Thoracic aorta (tissue), 2 donors: ENCODE measurements at regions not wholly inside any gene's neighbourhood (a gene's known extent, or its start where the extent isn't known, plus 50 kb on each side); places are given as distances from the start of the nearest gene placed in this dataset.

Experiments
- ATAC-seq: fragments of 150-250 bp; one replicate; pipeline ENCODE4 v1.8.0; 2017; ENCODE audit warnings: low read depth; ENCODE audit not compliant: insufficient number of reproducible peaks, low FRiP score
- DNase-seq: peaks from one replicate; pipeline ENCODE4 v3.0.0-alpha.2; 2020; ENCODE audit warnings: low spot score
- H3K27ac ChIP-seq, 2 donors: fragments of 200-600 bp; sonication (generic); 1 replicate in 1 of 2; 2 replicates in 1 of 2; pipeline ENCODE4 v1.5.1; 2016; ENCODE audit warnings: mild to moderate bottlenecking in 2 of 2, moderate library complexity in 2 of 2
- H3K27me3 ChIP-seq: fragments of 200-600 bp; sonication (generic); replicated peaks from 2 replicates; pipeline ENCODE4 v1.6.0; 2016; ENCODE audit warnings: mild to moderate bottlenecking; ENCODE audit not compliant: insufficient read depth
- H3K36me3 ChIP-seq: fragments of 200-600 bp; sonication (generic); one replicate; pipeline ENCODE4 v1.5.1; 2016
- H3K4me1 ChIP-seq, 2 donors: fragments of 200-600 bp; sonication (generic); 1 replicate in 1 of 2; 2 replicates in 1 of 2; pipeline versions ENCODE4 v1.5.1 to v1.6.0; 2016; ENCODE audit warnings: low read depth in 2 of 2, mild to moderate bottlenecking in 1 of 2; ENCODE audit not compliant: control insufficient read depth in 1 of 2
- H3K4me3 ChIP-seq: fragments of 200-600 bp; sonication (generic); 2 replicates; pipeline ENCODE4 v1.5.1; 2016; ENCODE audit warnings: mild to moderate bottlenecking
- H3K9me3 ChIP-seq: fragments of 200-600 bp; sonication (generic); 2 replicates; pipeline ENCODE4 v1.5.1; 2016
- TF ChIP-seq, protein P1 (sequence below): fragments of 200-600 bp; sonication (generic); IDR thresholded peaks from one replicate; pipeline ENCODE4 v1.5.1; 2019; ENCODE audit warnings: antibody characterized with exemption

DNA sequence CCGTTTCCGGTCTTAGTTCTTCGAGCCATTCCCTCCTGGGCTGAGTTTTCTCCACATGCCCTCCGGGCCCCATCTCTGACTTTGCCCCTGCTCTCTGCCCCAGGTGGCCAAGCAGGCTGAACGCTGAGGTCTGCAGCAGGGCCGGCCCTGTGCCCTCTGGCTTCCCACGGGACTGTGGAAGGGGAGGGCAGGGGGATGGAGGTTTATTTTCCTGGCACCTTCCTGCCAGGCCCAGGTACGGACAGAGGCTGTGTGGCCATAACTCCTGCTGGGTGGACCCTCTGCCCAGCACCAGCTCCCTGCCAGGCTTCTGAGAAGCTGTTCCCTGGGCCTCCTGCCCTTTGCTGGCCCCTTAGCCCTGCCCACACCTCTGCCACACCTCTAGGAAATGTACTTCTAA, 164.0 kb downstream of the TFCP2L1 start:
- TF ChIP-seq, protein P1, sequence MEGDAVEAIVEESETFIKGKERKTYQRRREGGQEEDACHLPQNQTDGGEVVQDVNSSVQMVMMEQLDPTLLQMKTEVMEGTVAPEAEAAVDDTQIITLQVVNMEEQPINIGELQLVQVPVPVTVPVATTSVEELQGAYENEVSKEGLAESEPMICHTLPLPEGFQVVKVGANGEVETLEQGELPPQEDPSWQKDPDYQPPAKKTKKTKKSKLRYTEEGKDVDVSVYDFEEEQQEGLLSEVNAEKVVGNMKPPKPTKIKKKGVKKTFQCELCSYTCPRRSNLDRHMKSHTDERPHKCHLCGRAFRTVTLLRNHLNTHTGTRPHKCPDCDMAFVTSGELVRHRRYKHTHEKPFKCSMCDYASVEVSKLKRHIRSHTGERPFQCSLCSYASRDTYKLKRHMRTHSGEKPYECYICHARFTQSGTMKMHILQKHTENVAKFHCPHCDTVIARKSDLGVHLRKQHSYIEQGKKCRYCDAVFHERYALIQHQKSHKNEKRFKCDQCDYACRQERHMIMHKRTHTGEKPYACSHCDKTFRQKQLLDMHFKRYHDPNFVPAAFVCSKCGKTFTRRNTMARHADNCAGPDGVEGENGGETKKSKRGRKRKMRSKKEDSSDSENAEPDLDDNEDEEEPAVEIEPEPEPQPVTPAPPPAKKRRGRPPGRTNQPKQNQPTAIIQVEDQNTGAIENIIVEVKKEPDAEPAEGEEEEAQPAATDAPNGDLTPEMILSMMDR = no peak
- Histone ChIP-seq H3K4me1 (no peaks in the 10 kb centered on the region), H3K9me3 (no peaks in the 10 kb centered on the region), H3K27ac (no peak overlapping the region), H3K27me3 (no peaks in the 10 kb centered on the region), H3K4me3 (no peak overlapping the region), H3K36me3 (no peaks in the 10 kb centered on the region)
- no peak for DNase-seq
- no peak for ATAC-seq

DNA sequence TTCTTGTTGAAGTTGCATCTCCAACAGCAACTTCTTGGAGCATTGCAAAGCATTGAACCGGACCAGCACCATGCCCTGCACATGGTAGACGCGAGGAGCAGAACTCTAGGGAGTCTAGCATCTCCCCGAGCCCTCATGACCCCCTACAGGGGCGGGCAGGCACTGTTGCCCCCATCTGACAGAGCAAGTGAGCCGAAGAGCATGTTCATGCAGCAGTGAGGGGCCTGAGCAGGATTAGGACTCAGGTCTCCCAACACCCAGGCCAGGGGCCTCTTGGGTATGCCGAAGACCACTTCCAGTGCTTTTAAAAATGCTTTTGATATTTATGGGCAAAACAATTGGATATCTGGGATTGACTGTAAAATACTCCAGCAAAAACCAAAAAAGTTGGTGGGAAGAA, 163.3 kb downstream of the TFCP2L1 start:
- no peaks in the 10 kb centered on the region for H3K9me3 ChIP-seq
- DNase-seq = no peak

DNA sequence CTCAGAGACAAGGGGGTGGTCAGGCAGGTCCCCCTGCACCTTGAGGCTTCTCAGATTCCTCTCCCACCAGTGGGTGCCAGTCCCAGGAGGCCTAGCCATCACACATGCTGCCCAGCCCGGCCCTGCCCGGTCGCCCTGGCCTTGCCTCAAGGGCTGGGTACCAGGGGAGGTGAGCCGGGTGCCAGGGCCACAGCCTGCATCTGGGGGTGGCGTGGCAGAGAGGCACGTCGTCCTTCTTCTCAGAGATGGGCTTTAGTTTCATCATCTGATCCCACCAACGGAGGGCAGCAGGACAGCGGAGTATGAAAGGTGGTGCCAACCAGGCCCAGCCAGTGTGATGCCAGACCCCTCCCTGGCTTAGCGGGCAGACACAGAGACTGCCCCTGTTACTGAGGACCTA, 161.7 kb downstream of the TFCP2L1 start:
- Histone ChIP-seq H3K9me3 (no peaks in the 10 kb centered on the region), H3K4me1 (no peaks in the 10 kb centered on the region), H3K27ac (no peak overlapping the region), H3K36me3 (no peaks in the 10 kb centered on the region), H3K27me3 (no peaks in the 10 kb centered on the region), H3K4me3 (no peak overlapping the region)
- TF ChIP-seq, protein P1 = no peak
- no peak for ATAC-seq
- DNase-seq = no peak

More for the DNA sequence above, 163.3 kb downstream of the TFCP2L1 start:
- no peaks in the 10 kb centered on the region for H3K36me3 ChIP-seq
- TF ChIP-seq, protein P1 = no peak
- no peaks in the 10 kb centered on the region for H3K27me3 ChIP-seq
- H3K4me1 ChIP-seq = no peaks in the 10 kb centered on the region
- H3K27ac ChIP-seq = no peak overlapping the region
- no peak overlapping the region for H3K4me3 ChIP-seq
- ATAC-seq = no peak

DNA sequence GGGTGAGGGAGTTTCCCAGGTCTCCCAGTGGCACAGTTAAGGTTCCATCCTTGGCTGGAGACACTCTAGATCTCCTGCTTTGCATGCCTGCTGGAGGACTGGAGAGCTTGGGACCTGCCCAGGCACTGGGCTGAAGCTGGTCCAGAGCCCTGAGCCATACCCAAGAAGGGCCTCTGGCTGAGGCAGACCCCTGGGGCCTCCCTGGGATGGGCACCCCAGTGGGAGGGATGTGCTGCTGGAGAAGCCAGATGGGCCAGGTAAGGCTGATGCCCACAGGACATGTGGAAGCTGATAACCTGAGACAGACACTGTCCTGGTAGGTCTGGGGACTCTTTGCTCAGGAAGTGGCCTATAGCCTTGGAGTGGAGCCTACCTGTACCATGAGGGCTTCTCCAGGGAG, 160.7 kb downstream of the TFCP2L1 start:
- no peak overlapping the region for H3K27ac ChIP-seq
- H3K4me1 ChIP-seq = no peaks in the 10 kb centered on the region
- no peaks in the 10 kb centered on the region for H3K36me3 ChIP-seq
- no peaks in the 10 kb centered on the region for H3K9me3 ChIP-seq
- DNase-seq (no peak), ATAC-seq (no peak)
- no peak overlapping the region for H3K4me3 ChIP-seq
- H3K27me3 ChIP-seq = no peaks in the 10 kb centered on the region
- TF ChIP-seq, protein P1 = no peak

DNA sequence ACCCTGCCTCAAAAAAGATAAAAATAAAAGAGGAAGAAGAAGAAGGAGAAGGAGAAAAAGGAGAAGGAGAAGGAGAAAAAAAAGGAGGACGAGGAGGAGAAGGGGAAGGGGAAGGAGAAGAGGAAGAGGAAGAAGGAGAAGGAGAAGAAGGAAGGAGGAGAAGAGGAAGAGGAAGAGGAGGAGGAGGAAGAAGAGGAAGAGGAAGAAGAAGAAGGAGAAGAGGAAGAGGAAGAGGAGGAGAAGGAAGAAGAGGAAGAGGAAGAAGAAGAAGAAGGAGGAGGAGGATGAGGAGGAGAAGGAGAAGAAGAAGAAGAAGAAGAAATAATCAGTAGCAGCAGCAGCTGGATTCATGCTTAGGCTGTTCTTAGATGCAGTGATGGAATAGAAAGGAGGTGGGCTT, 159.7 kb downstream of the TFCP2L1 start:
- ATAC-seq (no peak), DNase-seq (no peak)

More for the DNA sequence above, 159.7 kb downstream of the TFCP2L1 start:
- no peaks in the 10 kb centered on the region for H3K9me3 ChIP-seq
- H3K27ac ChIP-seq = no peak overlapping the region
- no peak overlapping the region for H3K4me3 ChIP-seq
- TF ChIP-seq, protein P1 = no peak
- H3K27me3 ChIP-seq = no peaks in the 10 kb centered on the region
- H3K4me1 ChIP-seq = no peaks in the 10 kb centered on the region
- no peaks in the 10 kb centered on the region for H3K36me3 ChIP-seq
